ENCODE measurements at regions not wholly inside any gene's neighbourhood (a gene's known extent, or its start where the extent isn't known, plus 50 kb on each side); places are given as distances from the start of the nearest gene placed in this dataset.

DNA sequence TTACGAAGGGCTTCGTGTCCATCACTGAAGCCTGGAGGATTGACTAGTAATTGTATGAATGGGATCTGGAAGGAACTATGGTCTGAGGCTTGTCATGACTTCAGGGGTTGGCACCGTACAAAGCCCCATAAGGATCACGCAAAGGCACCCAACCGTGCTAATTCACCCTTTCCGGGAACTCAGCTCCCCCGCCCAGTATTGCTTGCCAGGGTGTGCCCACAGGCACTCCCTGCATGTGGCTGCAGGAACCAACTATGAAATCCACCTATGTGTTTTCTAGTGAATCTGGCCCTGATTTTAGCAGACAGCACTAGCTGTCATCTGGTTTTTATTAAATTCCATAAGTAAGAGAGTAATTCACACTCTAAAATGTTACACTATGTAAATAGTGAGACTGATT, 139.2 kb downstream of the TM2D1 start:
- TF ChIP-seq ZNF274 (IDR thresholded peaks at IDR 0.05; ENCODE audit: low read depth, low read length) (no peak), YY1 (IDR thresholded peaks at IDR 0.05; ENCODE audit: insufficient read depth, insufficient read length) (no peak), SUZ12 (IDR thresholded peaks at IDR 0.05; ENCODE audit: extremely low read depth, insufficient read depth, insufficient read length) (no peak)
